Neural cell (in vitro differentiated cells): ENCODE measurements at regions not wholly inside any gene's neighbourhood (a gene's known extent, or its start where the extent isn't known, plus 50 kb on each side); places are given as distances from the start of the nearest gene placed in this dataset.

Experiments
- H2AFZ ChIP-seq: fragments of 200-600, 300-800 bp; sonication (generic), shearing (Covaris generic); 2 replicates; pipeline ENCODE4 v1.6.0; 2014; ENCODE audit warnings: low read depth, mild to moderate bottlenecking, antibody characterized with exemption, low read length, moderate library complexity
- H3F3A ChIP-seq: fragments of 200-600 bp; shearing (Covaris generic); 2 replicates; pipeline ENCODE4 v1.6.1; 2016; ENCODE audit warnings: mild to moderate bottlenecking, moderate library complexity, mixed read lengths, antibody characterized with exemption, low read length; ENCODE audit not compliant: insufficient read depth, poor library complexity, severe bottlenecking
- H3K27ac ChIP-seq: fragments of 200-600, 300-800 bp; sonication (generic), shearing (Covaris generic); 2 replicates; pipeline ENCODE4 v1.5.1; 2014; ENCODE audit warnings: mild to moderate bottlenecking, low read length, moderate library complexity
- H3K27me3 ChIP-seq: fragments of 300-800, 200-600 bp; sonication (generic), shearing (Covaris generic); 2 replicates; pipeline ENCODE4 v1.6.0; 2014; ENCODE audit warnings: mild to moderate bottlenecking, low read depth, low read length, moderate library complexity; ENCODE audit not compliant: insufficient read depth
- H3K36me3 ChIP-seq: fragments of 300-800, 200-600 bp; sonication (generic), shearing (Covaris generic); 2 replicates; pipeline ENCODE4 v1.5.1; 2014; ENCODE audit warnings: mild to moderate bottlenecking, antibody characterized with exemption, low read length, moderate library complexity; ENCODE audit not compliant: insufficient read depth
- H3K4me2 ChIP-seq: fragments of 300-800, 200-600 bp; sonication (generic), shearing (Covaris generic); 2 replicates; pipeline ENCODE4 v1.6.0; 2014; ENCODE audit warnings: mild to moderate bottlenecking, low read length
- H3K4me3 ChIP-seq: fragments of 300-800, 200-600 bp; sonication (generic), shearing (Covaris generic); 2 replicates; pipeline ENCODE4 v1.5.1; 2014; ENCODE audit warnings: mild to moderate bottlenecking, low read length, moderate library complexity
- H3K79me2 ChIP-seq: fragments of 200-600 bp; shearing (Covaris generic); replicated peaks from 2 replicates; pipeline ENCODE4 v1.6.0; 2014; ENCODE audit warnings: mild to moderate bottlenecking, low read length, moderate library complexity; ENCODE audit not compliant: insufficient read depth
- H3K9ac ChIP-seq: fragments of 300-800, 200-600 bp; sonication (generic), shearing (Covaris generic); 2 replicates; pipeline ENCODE4 v1.6.1; 2016; ENCODE audit warnings: mild to moderate bottlenecking, low read length, mixed read lengths
- H3K9me2 ChIP-seq: fragments of 200-600 bp; shearing (Covaris generic); 2 replicates; pipeline ENCODE4 v1.6.1; 2016; ENCODE audit warnings: mild to moderate bottlenecking, low read length, mixed read lengths; ENCODE audit not compliant: insufficient read depth
- H3K9me3 ChIP-seq: fragments of 200-600, 300-800 bp; sonication (generic), shearing (Covaris generic); 2 replicates; pipeline ENCODE4 v1.6.1; 2016; ENCODE audit warnings: mild to moderate bottlenecking, mixed run types, low read length, moderate library complexity, mixed read lengths
- H4K20me1 ChIP-seq: fragments of 200-600 bp; shearing (Covaris generic); 2 replicates; pipeline ENCODE4 v1.6.1; 2016; ENCODE audit warnings: mild to moderate bottlenecking, mixed run types; ENCODE audit not compliant: insufficient read depth
- CTCF ChIP-seq: fragments of 450-650 bp; IDR thresholded peaks from 2 replicates; pipeline ENCODE4 v1.5.1; 2014; ENCODE audit warnings: antibody characterized with exemption, mild to moderate bottlenecking, moderate library complexity; ENCODE audit not compliant: poor library complexity, severe bottlenecking
- EP300 ChIP-seq: fragments of 450-650 bp; conservative IDR thresholded peaks from 2 replicates; pipeline ENCODE4 v1.6.1; 2014; ENCODE audit warnings: antibody characterized with exemption, mild to moderate bottlenecking, moderate library complexity; ENCODE audit not compliant: poor library complexity, severe bottlenecking
- EZH2 ChIP-seq: fragments of 200-600, 300-800 bp; shearing (Covaris generic), sonication (generic); IDR thresholded peaks from 2 replicates; pipeline ENCODE4 v1.6.1; 2014; ENCODE audit warnings: antibody characterized with exemption, low read length, borderline replicate concordance, mild to moderate bottlenecking; ENCODE audit not compliant: insufficient read depth, poor library complexity, severe bottlenecking
- MXI1 ChIP-seq: fragments of 450-650 bp; conservative IDR thresholded peaks from 2 replicates; pipeline ENCODE4 v1.6.1; 2014; ENCODE audit warnings: antibody characterized with exemption, mild to moderate bottlenecking; ENCODE audit not compliant: poor library complexity, severe bottlenecking
- POLR2AphosphoS5 ChIP-seq: IDR thresholded peaks from 2 replicates; pipeline ENCODE4 v1.6.1; 2012
- RAD21 ChIP-seq: fragments of 450-650 bp; conservative IDR thresholded peaks from 2 replicates; pipeline ENCODE4 v1.6.1; 2014; ENCODE audit warnings: antibody characterized with exemption, mild to moderate bottlenecking, moderate library complexity
- REST ChIP-seq: IDR thresholded peaks from 2 replicates; pipeline ENCODE4 v1.6.1; 2012; ENCODE audit warnings: borderline replicate concordance
- SMC3 ChIP-seq: fragments of 450-650 bp; conservative IDR thresholded peaks from 2 replicates; pipeline ENCODE4 v1.6.1; 2014; ENCODE audit warnings: antibody characterized with exemption, mild to moderate bottlenecking, moderate library complexity; ENCODE audit not compliant: poor library complexity
- TAF1 ChIP-seq: IDR thresholded peaks from 2 replicates; pipeline ENCODE4 v1.6.1; 2012; ENCODE audit warnings: low read depth

GRCh38 chr12:38159092-38159551, 157.5 kb upstream of the ALG10B start:
- Histone ChIP-seq H3K27me3 (no peaks in the 10 kb centered on the region), H3K27ac (no peak overlapping the region), H3K9me2 (no peaks in the 10 kb centered on the region), H3K9me3 (peaks cover 5% of the 10 kb centered on the region), H3F3A (no peaks in the 10 kb centered on the region), H4K20me1 (no peaks in the 10 kb centered on the region), H3K79me2 (no peaks in the 10 kb centered on the region), H2AFZ (no peak overlapping the region), H3K4me2 (no peak overlapping the region), H3K9ac (no peak overlapping the region), H3K4me3 (no peak overlapping the region), H3K36me3 (no peaks in the 10 kb centered on the region)
- TF ChIP-seq REST, result no peak
- no peak for TF ChIP-seq EP300
- no peak for TF ChIP-seq MXI1
- no peak for TF ChIP-seq RAD21
- no peak for TF ChIP-seq CTCF
- TF ChIP-seq POLR2AphosphoS5, result no peak
- TF ChIP-seq SMC3, result no peak
- TF ChIP-seq EZH2, result no peak
- no peak for TF ChIP-seq TAF1

GRCh38 chr12:38159591-38160317, 156.8 kb upstream of the ALG10B start:
- peaks cover 5% of the 10 kb centered on the region for H3K9me3 ChIP-seq
- H3K9ac ChIP-seq, result no peak overlapping the region
- H4K20me1 ChIP-seq, result no peaks in the 10 kb centered on the region
- no peak overlapping the region for H3K4me2 ChIP-seq
- H3F3A ChIP-seq, result no peaks in the 10 kb centered on the region
- no peak for TF ChIP-seq EP300
- no peak for TF ChIP-seq TAF1
- TF ChIP-seq RAD21, result no peak
- no peak for TF ChIP-seq REST
- TF ChIP-seq EZH2, result no peak
- TF ChIP-seq SMC3, result no peak
- TF ChIP-seq CTCF, result no peak
- no peak for TF ChIP-seq POLR2AphosphoS5
- TF ChIP-seq MXI1, result no peak
- H3K79me2 ChIP-seq, result no peaks in the 10 kb centered on the region
- H2AFZ ChIP-seq, result no peak overlapping the region
- H3K27ac ChIP-seq, result no peak overlapping the region
- H3K36me3 ChIP-seq, result no peaks in the 10 kb centered on the region
- H3K4me3 ChIP-seq, result no peak overlapping the region
- no peaks in the 10 kb centered on the region for H3K9me2 ChIP-seq
- H3K27me3 ChIP-seq, result no peaks in the 10 kb centered on the region
